GM12892 (cell line): ENCODE measurements at regions not wholly inside any gene's neighbourhood (a gene's known extent, or its start where the extent isn't known, plus 50 kb on each side); places are given as distances from the start of the nearest gene placed in this dataset.

ENCODE experiments used
- POLR2A ChIP-seq: IDR thresholded peaks from 2 replicates; pipeline ENCODE4 v1.6.1; 2011; ENCODE audit warnings: low read depth, low read length, control low read depth
- POLR2AphosphoS5 ChIP-seq: IDR thresholded peaks from 2 replicates; pipeline ENCODE4 v1.6.1; 2011; ENCODE audit warnings: low read depth, low read length, control low read depth

DNA sequence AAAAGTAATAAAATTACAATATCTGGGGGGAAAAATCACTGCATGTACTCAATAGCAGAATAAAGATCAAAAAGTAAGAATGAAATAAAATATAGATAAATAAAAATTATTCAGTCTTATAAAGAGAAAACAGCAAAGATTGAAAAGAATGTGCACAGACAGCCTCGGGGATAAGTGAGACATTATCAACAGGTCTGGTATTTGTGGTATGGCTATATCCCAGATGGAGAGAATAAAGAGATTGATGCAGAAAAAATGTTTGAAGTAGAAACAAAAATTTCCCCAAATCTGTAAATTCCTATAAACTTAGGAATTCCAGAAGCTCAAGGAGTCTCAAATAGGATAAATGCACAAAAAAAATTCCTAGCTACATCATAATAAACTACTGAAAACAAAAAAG, 74.5 kb upstream of the LUZP2 start:
- no peak for TF ChIP-seq POLR2A
- no peak for TF ChIP-seq POLR2AphosphoS5
